GM12865 (cell line): ENCODE measurements at regions not wholly inside any gene's neighbourhood (a gene's known extent, or its start where the extent isn't known, plus 50 kb on each side); places are given as distances from the start of the nearest gene placed in this dataset.
"Not testable (repeated sequence)": the region's sequence is repeated elsewhere in the genome, so short reads cannot be mapped to it uniquely, and the experiment has no call there.

Experiments used
- DNase-seq: peaks from one replicate; pipeline ENCODE4 v3.0.0; 2010; ENCODE audit warnings: low read depth
- H3K4me3 ChIP-seq: 2 replicates; pipeline ENCODE4 v1.5.1; 2011; ENCODE audit warnings: mild to moderate bottlenecking, low read depth, low read length, control low read depth
- CTCF ChIP-seq: IDR thresholded peaks from 2 replicates; pipeline ENCODE4 v1.5.1; 2011; ENCODE audit warnings: low read length, control low read depth, low read depth, inconsistent platforms; ENCODE audit not compliant: insufficient read depth; ENCODE audit errors: missing control alignments

GRCh38 chr20:48131581-48131980 lies 346.3 kb upstream of the SULF2 start:
- no peak for DNase-seq
- no peak overlapping the region for H3K4me3 ChIP-seq
- TF ChIP-seq CTCF: no peak

GRCh38 chr20:48129345-48129942 lies 344.2 kb upstream of the SULF2 start:
- no peak overlapping the region for H3K4me3 ChIP-seq
- no peak for DNase-seq
- no peak for TF ChIP-seq CTCF

GRCh38 chr20:48128436-48128835 lies 343.2 kb upstream of the SULF2 start:
- TF ChIP-seq CTCF: no peak
- no peak overlapping the region for H3K4me3 ChIP-seq
- no peak for DNase-seq

- H3K4me3 ChIP-seq, DNase-seq: not testable (repeated sequence)
These were observed 342.7 kb upstream of the SULF2 start for GRCh38 chr20:48127964-48128363.

- H3K4me3 ChIP-seq: not testable (repeated sequence)
These were observed 341.9 kb upstream of the SULF2 start for GRCh38 chr20:48127133-48127532.

GRCh38 chr20:48126227-48126740 lies 341.0 kb upstream of the SULF2 start:
- no peak for DNase-seq
- TF ChIP-seq CTCF: no peak
- no peak overlapping the region for H3K4me3 ChIP-seq

More at GRCh38 chr20:48127133-48127532, 341.9 kb upstream of the SULF2 start:
- DNase-seq: not testable (repeated sequence)

- DNase-seq: no peak
- no peak overlapping the region for H3K4me3 ChIP-seq
- no peak for TF ChIP-seq CTCF
These were observed 339.7 kb upstream of the SULF2 start for GRCh38 chr20:48124960-48125359.

- DNase-seq: no peak
- no peak overlapping the region for H3K4me3 ChIP-seq
These were observed 339.0 kb upstream of the SULF2 start for GRCh38 chr20:48124181-48124782.

More at GRCh38 chr20:48124181-48124782, 339.0 kb upstream of the SULF2 start:
- TF ChIP-seq CTCF: no peak
